Suprapubic skin (tissue), 4 donors: ENCODE measurements at regions not wholly inside any gene's neighbourhood (a gene's known extent, or its start where the extent isn't known, plus 50 kb on each side); places are given as distances from the start of the nearest gene placed in this dataset.

Source experiments
- DNase-seq, 2 donors: peaks; one replicate each; pipeline ENCODE4 v3.0.0-alpha.2; 2019; ENCODE audit warnings: low spot score in 2 of 2
- H3K27ac ChIP-seq: fragments of 200-600 bp; sonication (generic); one replicate; pipeline ENCODE4 v1.5.1; 2019
- H3K27me3 ChIP-seq: fragments of 200-600 bp; sonication (generic); one replicate; pipeline ENCODE4 v1.5.1; 2019
- H3K36me3 ChIP-seq: fragments of 200-600 bp; sonication (generic); one replicate; pipeline ENCODE4 v1.5.1; 2019
- H3K4me1 ChIP-seq: fragments of 200-600 bp; sonication (generic); one replicate; pipeline ENCODE4 v1.5.1; 2019
- H3K4me3 ChIP-seq: fragments of 200-600 bp; sonication (generic); one replicate; pipeline ENCODE4 v1.5.1; 2019; ENCODE audit warnings: mild to moderate bottlenecking
- H3K9me3 ChIP-seq: fragments of 200-600 bp; sonication (generic); one replicate; pipeline ENCODE4 v1.5.1; 2019
- CTCF ChIP-seq, 2 donors: fragments of 200-600 bp in 1 of 2; fragments of 450-650 bp in 1 of 2; sonication (generic) in 1 of 2; IDR thresholded peaks; one replicate each; pipeline ENCODE4 v1.5.1; 2016 to 2019; ENCODE audit warnings: antibody characterized with exemption in 2 of 2, mild to moderate bottlenecking in 1 of 2, moderate library complexity in 1 of 2
- EP300 ChIP-seq: sonication (generic); formaldehyde crosslinking; IDR thresholded peaks from one replicate; pipeline ENCODE4 v1.6.1; 2017; ENCODE audit warnings: antibody characterized with exemption
- POLR2A ChIP-seq, 2 donors: fragments of 450-650 bp; IDR thresholded peaks; one replicate each; pipeline ENCODE4 v1.6.1; 2017; ENCODE audit warnings: antibody characterized with exemption in 2 of 2, mild to moderate bottlenecking in 2 of 2, moderate library complexity in 2 of 2
- POLR2AphosphoS5 ChIP-seq, 3 donors: sonication (generic); formaldehyde crosslinking; IDR thresholded peaks; one replicate each; pipeline ENCODE4 v1.6.1; 2017; ENCODE audit warnings: antibody characterized with exemption in 3 of 3
- WGBS: methylation state at CpG from one replicate; pipeline ENCODE4 v1.1.5; 2018; 5-methylcytosine and 5-hydroxymethylcytosine counted together

GRCh38 chr6:105921781-105922180 lies 164.4 kb upstream of the PRDM1 start:
- Histone ChIP-seq H3K27ac (no peak overlapping the region), H3K4me3 (no peak overlapping the region), H3K9me3 (no peaks in the 10 kb centered on the region), H3K27me3 (no peaks in the 10 kb centered on the region), H3K36me3 (no peaks in the 10 kb centered on the region), H3K4me1 (peaks cover under 1% of the 10 kb centered on the region)
- WGBS, result 73% methylated on average over 3 of the region's 3 CpGs
- no peak for DNase-seq
- TF ChIP-seq CTCF (IDR thresholded peaks at IDR 0.05) (no peak), POLR2A (IDR thresholded peaks at IDR 0.05) (no peak), POLR2AphosphoS5 (IDR thresholded peaks at IDR 0.05) (no peak), EP300 (no peak)

- WGBS, result 89% methylated on average over 2 of the region's 2 CpGs
- no peak for TF ChIP-seq EP300
- TF ChIP-seq POLR2AphosphoS5 (IDR thresholded peaks at IDR 0.05), result no peak
- no peak for TF ChIP-seq CTCF (IDR thresholded peaks at IDR 0.05)
- TF ChIP-seq POLR2A (IDR thresholded peaks at IDR 0.05), result no peak
- no peaks in the 10 kb centered on the region for H3K36me3 ChIP-seq
- H3K9me3 ChIP-seq, result no peaks in the 10 kb centered on the region
- peaks cover 3% of the 10 kb centered on the region for H3K4me1 ChIP-seq
- no peak overlapping the region for H3K27ac ChIP-seq
- no peak overlapping the region for H3K4me3 ChIP-seq
- H3K27me3 ChIP-seq, result no peaks in the 10 kb centered on the region
- DNase-seq, result no peak
Observed at GRCh38 chr6:105920071-105920470, 166.1 kb upstream of the PRDM1 start.

GRCh38 chr6:105917038-105917695 lies 169.0 kb upstream of the PRDM1 start:
- Histone ChIP-seq H3K9me3 (no peaks in the 10 kb centered on the region), H3K27ac (no peak overlapping the region), H3K4me3 (no peak overlapping the region), H3K27me3 (no peaks in the 10 kb centered on the region), H3K36me3 (no peaks in the 10 kb centered on the region), H3K4me1 (peaks cover 3% of the 10 kb centered on the region)
- WGBS, result 79% methylated on average over 2 of the region's 2 CpGs
- DNase-seq, result no peak
- TF ChIP-seq POLR2A (IDR thresholded peaks at IDR 0.05), result no peak
- no peak for TF ChIP-seq CTCF (IDR thresholded peaks at IDR 0.05)
- no peak for TF ChIP-seq EP300
- no peak for TF ChIP-seq POLR2AphosphoS5 (IDR thresholded peaks at IDR 0.05)

GRCh38 chr6:105911106-105911629 lies 175.0 kb upstream of the PRDM1 start:
- no peak for DNase-seq
- WGBS, result 70% methylated on average over 4 of the region's 4 CpGs

More at GRCh38 chr6:105911106-105911629, 175.0 kb upstream of the PRDM1 start:
- H3K27ac ChIP-seq, result no peak overlapping the region
- H3K9me3 ChIP-seq, result no peaks in the 10 kb centered on the region
- H3K4me3 ChIP-seq, result no peak overlapping the region
- H3K27me3 ChIP-seq, result no peaks in the 10 kb centered on the region
- TF ChIP-seq POLR2A (IDR thresholded peaks at IDR 0.05), result no peak
- TF ChIP-seq POLR2AphosphoS5 (IDR thresholded peaks at IDR 0.05), result no peak
- no peak for TF ChIP-seq CTCF (IDR thresholded peaks at IDR 0.05)
- TF ChIP-seq EP300, result no peak
- no peaks in the 10 kb centered on the region for H3K4me1 ChIP-seq
- no peaks in the 10 kb centered on the region for H3K36me3 ChIP-seq
